Natural killer cell treated with Interleukin-12 subunit alpha and Interleukin-12 subunit beta and Interleukin-15 and Interleukin-18, amount 100 ng/mL, for 72 hours (primary cell): ENCODE measurements at regions not wholly inside any gene's neighbourhood (a gene's known extent, or its start where the extent isn't known, plus 50 kb on each side); places are given as distances from the start of the nearest gene placed in this dataset.

Experiments
- ATAC-seq, 2 donors: fragments of 150-1000 bp; cut with Tn5 transposase in 1 of 2; sonication (Bioruptor Pico), chemical (Tn5 transposase) in 1 of 2; 2 replicates each; pipeline ENCODE4 v1.10.0; 2021
- DNase-seq: peaks from one replicate; pipeline ENCODE4 v3.0.0; 2022; ENCODE audit warnings: low spot score
- H3K27ac Mint-ChIP-seq, 2 donors: 1 replicate in 1 of 2; 2 replicates in 1 of 2; pipeline ENCODE4 v1.8.0; 2022; ENCODE audit warnings: mixed read lengths in 2 of 2, mild to moderate bottlenecking in 1 of 2, moderate library complexity in 1 of 2
- H3K27me3 Mint-ChIP-seq, 2 donors: 1 replicate in 1 of 2; 2 replicates in 1 of 2; pipeline ENCODE4 v1.8.0; 2022; ENCODE audit warnings: mixed read lengths in 2 of 2
- H3K36me3 Mint-ChIP-seq: one replicate; pipeline ENCODE4 v1.8.0; 2022; ENCODE audit warnings: mixed read lengths
- H3K4me1 Mint-ChIP-seq, 2 donors: 1 replicate in 1 of 2; 2 replicates in 1 of 2; pipeline ENCODE4 v1.8.0; 2022; ENCODE audit warnings: low read depth in 2 of 2, mixed read lengths in 2 of 2, mild to moderate bottlenecking in 1 of 2
- H3K4me3 Mint-ChIP-seq: one replicate; pipeline ENCODE4 v1.8.0; 2022; ENCODE audit warnings: mixed read lengths
- H3K9me3 Mint-ChIP-seq: 2 replicates; pipeline ENCODE4 v1.8.0; 2022; ENCODE audit warnings: mixed read lengths

DNA sequence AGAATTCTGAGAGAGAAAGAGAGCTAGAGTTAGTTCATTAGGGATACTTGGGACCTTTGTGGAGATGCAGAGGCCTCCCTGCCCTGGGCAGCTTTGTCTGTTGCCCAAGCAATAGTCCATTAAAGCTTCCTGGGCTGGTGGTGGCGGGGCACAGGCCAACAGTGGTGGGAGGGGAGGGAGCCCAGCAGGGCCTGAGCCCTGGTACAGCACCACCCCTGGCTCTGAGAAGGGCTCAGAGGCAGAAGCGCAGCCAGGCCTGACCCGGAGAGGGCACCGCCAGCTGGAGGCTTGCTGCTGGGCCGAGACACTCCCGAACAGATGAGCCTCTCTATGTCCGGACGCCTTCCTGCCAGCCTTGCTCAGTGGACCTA lies 65.3 kb downstream of the EFNB1 start:
- peaks cover 0 to 2% of the 10 kb centered on the region in 2 donors for H3K27me3 Mint-ChIP-seq
- H3K27ac Mint-ChIP-seq: no peak overlapping the region
- no peak for ATAC-seq

GRCh38 chrX:68892651-68893050 lies 63.8 kb downstream of the EFNB1 start:
- Mint-ChIP-seq H3K4me3 (no peak overlapping the region), H3K36me3 (no peaks in the 10 kb centered on the region), H3K27me3 (peaks cover 0 to 2% of the 10 kb centered on the region in 2 donors), H3K27ac (no peak overlapping the region), H3K9me3 (no peaks in the 10 kb centered on the region), H3K4me1 (peaks cover 0 to 5% of the 10 kb centered on the region in 2 donors)
- DNase-seq: no peak
- no peak for ATAC-seq

More for the DNA sequence above, 65.3 kb downstream of the EFNB1 start:
- Mint-ChIP-seq H3K36me3 (no peaks in the 10 kb centered on the region), H3K4me3 (no peak overlapping the region), H3K9me3 (no peaks in the 10 kb centered on the region), H3K4me1 (peaks cover 0 to 5% of the 10 kb centered on the region in 2 donors)
- no peak for DNase-seq

DNA sequence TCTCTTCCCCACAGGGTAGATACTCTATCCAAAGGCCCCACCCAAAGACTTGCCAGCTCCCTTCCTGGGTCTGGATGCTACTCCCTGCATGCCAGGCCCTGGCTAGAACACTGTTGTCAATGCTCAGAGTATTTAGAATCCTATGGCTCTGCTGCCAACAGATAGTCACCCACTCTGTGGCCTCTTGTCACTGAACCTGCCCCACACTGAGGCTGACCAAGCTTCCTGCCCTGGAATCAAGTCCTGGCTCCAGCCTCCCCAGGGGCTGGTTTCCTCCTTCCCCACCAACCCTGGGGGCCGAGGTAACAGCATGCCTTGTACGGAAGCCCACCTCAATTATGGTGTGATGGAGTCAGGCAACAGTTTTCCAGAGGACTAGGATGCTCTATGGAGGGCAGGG lies 63.3 kb downstream of the EFNB1 start:
- H3K36me3 Mint-ChIP-seq: no peaks in the 10 kb centered on the region
- no peak overlapping the region for H3K27ac Mint-ChIP-seq
- H3K4me1 Mint-ChIP-seq: peaks cover 0 to 5% of the 10 kb centered on the region in 2 donors
- no peak overlapping the region for H3K4me3 Mint-ChIP-seq
- no peak for DNase-seq
- H3K27me3 Mint-ChIP-seq: peaks cover 0 to 2% of the 10 kb centered on the region in 2 donors
- no peaks in the 10 kb centered on the region for H3K9me3 Mint-ChIP-seq
- no peak for ATAC-seq
